ENCODE measurements at regions not wholly inside any gene's neighbourhood (a gene's known extent, or its start where the extent isn't known, plus 50 kb on each side); places are given as distances from the start of the nearest gene placed in this dataset.

DNA sequence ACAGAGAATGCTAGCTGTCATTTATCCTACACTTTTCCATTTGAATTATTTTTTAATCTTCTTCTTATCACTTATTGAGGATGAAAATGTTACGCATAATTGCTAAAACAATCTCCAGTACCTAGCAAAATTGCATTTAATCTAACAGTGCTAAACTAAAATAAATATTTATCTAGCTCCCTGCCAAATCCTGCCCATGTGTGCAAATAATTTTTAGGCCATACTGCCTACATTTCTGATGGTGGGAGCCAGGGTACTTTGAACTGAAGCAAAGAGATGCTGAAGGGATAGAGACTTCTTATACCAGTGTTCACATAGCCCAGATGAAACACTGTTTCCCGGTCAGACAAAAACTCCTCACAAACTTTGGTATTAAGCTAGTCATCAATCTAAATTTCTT, 1268.7 kb upstream of the PCDH20 start:
- Histone ChIP-seq H3K36me3 (no peaks in the 10 kb centered on the region), H3K4me1 (no peaks in the 10 kb centered on the region), H3K4me3 (no peak overlapping the region), H3K9me3 (no peaks in the 10 kb centered on the region), H3K27ac (no peak overlapping the region), H3K27me3 (no peaks in the 10 kb centered on the region)
- WGBS, 2 donors: 74 to 82% methylated on average over 2 of the region's 2 CpGs
- DNase-seq (ENCODE audit: low spot score in 2 of 2): no peak
- TF ChIP-seq EP300 (IDR thresholded peaks at IDR 0.05) (no peak), POLR2A (IDR thresholded peaks at IDR 0.05) (no peak)
- TF ChIP-seq, protein P1, sequence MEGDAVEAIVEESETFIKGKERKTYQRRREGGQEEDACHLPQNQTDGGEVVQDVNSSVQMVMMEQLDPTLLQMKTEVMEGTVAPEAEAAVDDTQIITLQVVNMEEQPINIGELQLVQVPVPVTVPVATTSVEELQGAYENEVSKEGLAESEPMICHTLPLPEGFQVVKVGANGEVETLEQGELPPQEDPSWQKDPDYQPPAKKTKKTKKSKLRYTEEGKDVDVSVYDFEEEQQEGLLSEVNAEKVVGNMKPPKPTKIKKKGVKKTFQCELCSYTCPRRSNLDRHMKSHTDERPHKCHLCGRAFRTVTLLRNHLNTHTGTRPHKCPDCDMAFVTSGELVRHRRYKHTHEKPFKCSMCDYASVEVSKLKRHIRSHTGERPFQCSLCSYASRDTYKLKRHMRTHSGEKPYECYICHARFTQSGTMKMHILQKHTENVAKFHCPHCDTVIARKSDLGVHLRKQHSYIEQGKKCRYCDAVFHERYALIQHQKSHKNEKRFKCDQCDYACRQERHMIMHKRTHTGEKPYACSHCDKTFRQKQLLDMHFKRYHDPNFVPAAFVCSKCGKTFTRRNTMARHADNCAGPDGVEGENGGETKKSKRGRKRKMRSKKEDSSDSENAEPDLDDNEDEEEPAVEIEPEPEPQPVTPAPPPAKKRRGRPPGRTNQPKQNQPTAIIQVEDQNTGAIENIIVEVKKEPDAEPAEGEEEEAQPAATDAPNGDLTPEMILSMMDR (IDR thresholded peaks at IDR 0.05): no peak

DNA sequence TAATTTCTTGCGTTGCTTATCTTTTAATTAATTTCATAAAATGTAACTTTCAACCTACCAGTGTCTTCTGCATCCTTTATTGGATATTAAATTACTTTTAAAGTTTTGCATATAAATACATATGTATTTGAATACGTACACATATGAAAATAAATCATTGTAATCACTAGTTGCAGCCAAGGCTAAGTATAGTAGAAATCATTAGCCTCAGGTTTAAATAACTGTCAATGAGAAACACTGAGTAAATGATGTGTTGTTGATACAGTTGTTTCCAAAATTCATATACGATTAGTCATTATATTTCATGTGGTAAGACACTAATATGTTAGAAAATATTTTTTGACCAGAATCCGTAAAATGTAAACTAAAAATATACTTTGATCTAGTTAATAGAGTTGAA, 1267.1 kb upstream of the PCDH20 start:
- Histone ChIP-seq H3K36me3 (no peaks in the 10 kb centered on the region), H3K4me3 (no peak overlapping the region), H3K9me3 (no peaks in the 10 kb centered on the region), H3K27ac (no peak overlapping the region), H3K27me3 (no peaks in the 10 kb centered on the region), H3K4me1 (no peaks in the 10 kb centered on the region)
- no peak for DNase-seq (ENCODE audit: low spot score in 2 of 2)
- TF ChIP-seq, protein P1 (IDR thresholded peaks at IDR 0.05): no peak
- TF ChIP-seq EP300 (IDR thresholded peaks at IDR 0.05): no peak
- TF ChIP-seq POLR2A (IDR thresholded peaks at IDR 0.05): no peak
- WGBS, 2 donors: 86 to 90% methylated on average over 4 of the region's 4 CpGs

DNA sequence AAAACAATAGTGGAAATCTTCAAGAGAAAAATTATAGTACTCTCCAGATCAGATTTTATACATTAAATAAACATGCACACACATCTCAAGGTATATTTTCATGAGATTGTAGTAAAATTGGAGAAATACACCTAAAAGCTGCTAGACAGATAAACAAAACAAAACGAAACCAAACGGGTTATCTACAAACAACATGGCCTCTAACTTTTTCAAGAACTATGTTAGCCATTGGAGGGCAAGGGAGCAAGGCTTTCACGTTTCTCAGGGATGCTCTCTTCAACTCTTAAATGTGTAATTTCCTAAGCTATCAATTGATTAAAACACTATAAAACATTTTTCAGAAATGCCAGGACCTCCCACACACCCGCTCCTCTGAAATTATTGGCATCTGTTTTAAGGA, 1262.4 kb upstream of the PCDH20 start:
- TF ChIP-seq EP300 (IDR thresholded peaks at IDR 0.05) (no peak), POLR2A (IDR thresholded peaks at IDR 0.05) (no peak)
- TF ChIP-seq, protein P1 (IDR thresholded peaks at IDR 0.05): no peak
- no peak overlapping the region for H3K27ac ChIP-seq
- no peaks in the 10 kb centered on the region for H3K4me1 ChIP-seq
- DNase-seq (ENCODE audit: low spot score in 2 of 2): no peak
- H3K4me3 ChIP-seq: no peak overlapping the region
- whole genome bisulfite sequencing, 2 donors: 54 to 62% methylated on average over 4 of the region's 4 CpGs
- H3K9me3 ChIP-seq: no peaks in the 10 kb centered on the region
- H3K27me3 ChIP-seq: no peaks in the 10 kb centered on the region
- no peaks in the 10 kb centered on the region for H3K36me3 ChIP-seq

DNA sequence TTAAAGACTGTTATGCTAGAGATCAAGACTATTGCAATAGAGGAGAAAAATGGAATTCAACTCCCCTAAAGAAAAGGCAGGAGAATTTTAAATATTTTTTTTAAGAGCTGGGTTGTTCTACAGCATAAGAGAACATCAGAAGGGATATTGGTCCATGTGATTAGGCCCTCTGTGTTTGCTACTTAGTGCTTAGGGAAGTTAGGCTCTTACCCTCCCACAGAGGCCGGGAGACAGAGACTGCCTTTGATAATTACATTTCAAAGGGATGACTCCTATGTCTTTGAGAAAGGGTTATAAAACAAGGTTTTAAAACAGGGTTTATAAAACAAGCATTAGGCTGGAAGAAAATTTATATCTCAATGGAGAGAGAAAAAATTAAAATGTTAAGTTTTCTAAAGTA, 1248.1 kb upstream of the PCDH20 start:
- WGBS, 2 donors: 51 to 67% methylated on average over 1 of the region's 1 CpG
- H3K4me1 ChIP-seq: no peaks in the 10 kb centered on the region
- no peaks in the 10 kb centered on the region for H3K36me3 ChIP-seq
- no peak overlapping the region for H3K27ac ChIP-seq
- no peaks in the 10 kb centered on the region for H3K9me3 ChIP-seq
- TF ChIP-seq POLR2A (IDR thresholded peaks at IDR 0.05): no peak
- TF ChIP-seq, protein P1 (IDR thresholded peaks at IDR 0.05): no peak
- TF ChIP-seq EP300 (IDR thresholded peaks at IDR 0.05): no peak
- DNase-seq (ENCODE audit: low spot score in 2 of 2): no peak
- H3K4me3 ChIP-seq: no peak overlapping the region
- H3K27me3 ChIP-seq: no peaks in the 10 kb centered on the region

DNA sequence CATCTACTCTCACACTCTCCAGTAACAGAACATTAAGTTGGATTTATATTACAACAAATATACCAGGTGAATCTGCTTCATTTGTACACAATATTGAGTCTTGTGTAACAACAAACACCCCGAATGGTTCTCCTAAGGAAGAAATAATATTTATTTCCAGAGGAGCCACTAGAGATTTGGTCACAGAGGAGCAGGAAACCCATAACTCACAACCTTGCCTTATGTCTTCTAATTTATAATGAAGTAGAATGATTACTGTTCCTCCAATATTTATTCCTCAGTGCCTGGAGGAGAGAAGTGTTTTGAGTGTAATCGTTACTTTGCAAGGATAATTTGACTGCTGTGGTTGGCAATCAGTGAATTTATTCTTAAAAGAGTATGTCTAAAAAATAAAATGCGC, 1243.7 kb upstream of the PCDH20 start:
- 39 to 81% methylated on average over 3 of the region's 3 CpGs for WGBS, 2 donors
- Histone ChIP-seq H3K27me3 (no peaks in the 10 kb centered on the region), H3K4me3 (no peak overlapping the region), H3K4me1 (no peaks in the 10 kb centered on the region), H3K9me3 (no peaks in the 10 kb centered on the region), H3K27ac (no peak overlapping the region), H3K36me3 (no peaks in the 10 kb centered on the region)
- no peak for DNase-seq (ENCODE audit: low spot score in 2 of 2)
- TF ChIP-seq, protein P1 (IDR thresholded peaks at IDR 0.05): no peak
- TF ChIP-seq EP300 (IDR thresholded peaks at IDR 0.05): no peak
- no peak for TF ChIP-seq POLR2A (IDR thresholded peaks at IDR 0.05)
